ENCODE measurements at regions not wholly inside any gene's neighbourhood (a gene's known extent, or its start where the extent isn't known, plus 50 kb on each side); places are given as distances from the start of the nearest gene placed in this dataset.
"Not testable (repeated sequence)": the region's sequence is repeated elsewhere in the genome, so short reads cannot be mapped to it uniquely, and the experiment has no call there.

DNA sequence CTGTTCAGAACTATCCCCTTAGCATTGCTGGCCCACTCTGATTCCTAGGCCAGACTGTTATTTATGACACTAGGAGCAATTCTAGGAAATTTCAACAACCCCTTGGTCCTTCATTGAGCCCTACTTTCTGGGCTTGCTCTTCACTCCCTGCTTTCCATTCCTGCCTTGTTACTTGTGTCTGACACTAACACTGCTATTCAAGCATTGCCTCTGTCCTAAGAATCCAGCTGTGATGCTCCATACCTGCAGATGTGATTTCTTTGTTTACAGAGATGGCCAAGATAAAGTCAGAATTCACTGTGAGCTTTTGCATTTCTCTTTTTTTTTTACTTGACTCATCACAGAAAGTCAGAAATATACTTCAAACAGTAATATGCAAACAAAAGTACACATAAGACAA, 377.2 kb upstream of the GOT2 start:
- no peak for DNase-seq (ENCODE audit: low read depth in 3 of 3, low spot score in 2 of 3)

DNA sequence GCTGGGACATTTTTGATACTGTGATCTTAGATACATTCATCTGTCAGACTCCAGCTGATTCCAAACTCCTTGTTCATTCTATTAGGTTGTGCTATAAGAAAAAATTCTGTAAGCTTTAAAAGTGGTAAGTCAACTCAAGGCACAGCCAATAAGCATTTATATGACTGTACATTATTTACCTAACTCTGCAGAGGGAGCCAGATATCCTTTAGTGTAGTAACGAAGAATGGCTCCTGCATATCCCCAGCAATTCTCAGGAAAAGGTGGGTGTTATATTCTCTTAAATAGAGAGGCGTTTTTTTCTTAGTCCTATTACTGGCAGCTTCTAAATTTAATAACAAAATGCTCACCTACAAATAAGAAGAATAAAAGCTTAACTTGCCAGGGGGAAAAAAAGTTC, 374.3 kb upstream of the GOT2 start:
- no peak for DNase-seq (ENCODE audit: low read depth in 3 of 3, low spot score in 2 of 3)

DNA sequence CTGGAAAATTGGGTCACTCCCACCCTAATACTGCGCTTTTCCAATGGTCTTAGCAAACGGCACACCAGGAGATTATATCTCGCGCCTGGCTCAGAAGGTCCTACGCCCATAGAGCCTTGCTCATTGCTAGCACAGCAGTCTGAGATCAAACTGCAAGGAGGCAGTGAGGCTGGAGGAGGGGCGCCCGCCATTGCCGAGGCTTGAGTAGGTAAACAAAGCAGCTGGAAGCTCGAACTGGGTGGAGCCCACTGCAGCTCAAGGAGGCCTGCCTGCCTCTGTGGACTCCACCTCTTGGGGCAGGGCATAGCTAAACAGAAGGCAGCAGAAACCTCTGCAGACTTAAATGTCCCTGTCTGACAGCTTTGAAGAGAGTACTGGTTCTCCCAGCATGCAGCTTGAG, 362.6 kb upstream of the GOT2 start:
- not testable (repeated sequence) for DNase-seq (ENCODE audit: low read depth in 3 of 3, low spot score in 2 of 3)

- no peak for DNase-seq (ENCODE audit: low read depth in 3 of 3, low spot score in 2 of 3)
Observed at GRCh38 chr16:59090541-59090940, 356.4 kb upstream of the GOT2 start.

GRCh38 chr16:59088431-59088830, 354.3 kb upstream of the GOT2 start:
- DNase-seq (ENCODE audit: low read depth in 3 of 3, low spot score in 2 of 3), result no peak

DNA sequence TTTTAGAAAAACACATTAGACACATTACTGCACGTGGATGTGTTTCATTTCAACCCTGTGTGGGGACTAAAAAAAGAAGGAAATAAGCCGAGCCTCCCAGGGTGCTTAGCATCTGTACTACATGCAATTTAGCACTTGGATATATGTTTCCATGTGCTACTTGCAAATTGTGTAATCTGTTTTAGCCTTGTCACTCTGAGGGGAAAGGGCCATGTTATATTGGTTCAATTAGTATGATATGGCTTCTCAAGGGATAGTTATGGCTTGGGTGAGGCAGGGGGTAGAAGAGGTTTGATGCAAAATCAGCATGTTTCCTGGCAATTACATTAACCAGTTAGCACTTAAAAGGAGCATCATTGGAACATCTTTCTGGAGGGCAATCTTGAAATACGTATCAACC, 353.5 kb upstream of the GOT2 start:
- no peak for DNase-seq (ENCODE audit: low read depth in 3 of 3, low spot score in 2 of 3)

- DNase-seq (ENCODE audit: low read depth in 3 of 3, low spot score in 2 of 3), result no peak
Observed at GRCh38 chr16:59067205-59067604, 333.1 kb upstream of the GOT2 start.

DNA sequence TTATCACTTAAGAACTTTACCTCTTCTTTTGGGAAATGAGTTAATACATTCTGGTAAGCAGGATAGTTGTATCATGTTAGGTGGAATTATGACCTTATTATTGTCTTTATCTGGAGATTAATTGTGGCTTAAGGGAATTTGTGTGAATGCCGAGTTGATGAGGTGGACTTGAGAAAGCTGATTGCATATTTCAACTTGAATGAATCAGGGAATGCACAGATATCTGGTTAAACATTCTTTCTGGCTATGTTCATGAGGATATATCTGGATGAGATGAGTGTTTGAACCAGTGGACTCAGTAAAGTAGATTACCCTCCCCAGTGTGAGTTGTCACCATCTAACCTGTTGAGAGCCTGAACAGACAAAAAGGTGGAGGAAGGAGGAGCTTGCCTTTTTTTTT, 326.1 kb upstream of the GOT2 start:
- DNase-seq (ENCODE audit: low read depth in 3 of 3, low spot score in 2 of 3), result no peak

- no peak for DNase-seq (ENCODE audit: low read depth in 3 of 3, low spot score in 2 of 3)
Observed at GRCh38 chr16:59058250-59058649, 324.1 kb upstream of the GOT2 start.

- DNase-seq (ENCODE audit: low read depth in 3 of 3, low spot score in 2 of 3), result no peak
Observed at GRCh38 chr16:59053911-59054310, 319.8 kb upstream of the GOT2 start.

DNA sequence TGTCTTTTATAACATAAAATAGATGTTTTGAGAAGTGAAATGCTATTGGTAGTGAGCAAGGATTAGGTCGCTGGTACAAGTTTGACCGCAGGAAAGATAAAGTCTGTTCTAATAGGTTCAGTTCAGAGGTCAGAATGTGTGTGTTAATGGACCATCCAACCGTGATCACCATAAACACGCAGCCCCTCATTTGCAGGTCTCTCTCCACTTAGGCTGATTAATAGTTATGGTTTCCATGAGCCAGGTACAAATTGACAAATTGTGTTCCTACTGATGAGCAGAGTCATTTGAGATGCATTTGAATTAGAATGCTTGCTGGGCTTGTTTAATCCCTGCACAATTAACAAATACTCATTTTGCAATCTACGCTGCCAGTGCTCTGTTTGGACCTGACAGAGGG, 318.1 kb upstream of the GOT2 start:
- DNase-seq (ENCODE audit: low read depth in 3 of 3, low spot score in 2 of 3), result no peak

DNA sequence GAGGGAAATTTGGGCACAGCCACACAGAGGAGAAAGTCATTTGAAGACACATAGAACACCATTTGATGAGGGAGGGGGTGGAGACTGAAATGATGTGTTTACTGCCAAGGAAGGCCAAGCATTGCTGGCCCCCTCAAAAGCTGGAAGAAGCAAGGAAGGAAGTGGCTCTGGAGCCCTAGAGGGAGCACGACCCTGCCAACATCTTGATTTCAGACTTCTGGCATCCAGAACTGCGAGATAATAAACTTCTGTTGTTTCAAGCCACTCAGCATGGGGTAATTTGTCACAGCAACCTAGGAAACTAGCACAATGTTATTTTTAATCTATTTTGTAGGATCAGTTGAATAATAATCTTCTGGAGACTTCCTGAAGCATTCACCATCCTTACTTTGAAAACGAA, 314.8 kb upstream of the GOT2 start:
- DNase-seq (ENCODE audit: low read depth in 3 of 3, low spot score in 2 of 3), result no peak

DNA sequence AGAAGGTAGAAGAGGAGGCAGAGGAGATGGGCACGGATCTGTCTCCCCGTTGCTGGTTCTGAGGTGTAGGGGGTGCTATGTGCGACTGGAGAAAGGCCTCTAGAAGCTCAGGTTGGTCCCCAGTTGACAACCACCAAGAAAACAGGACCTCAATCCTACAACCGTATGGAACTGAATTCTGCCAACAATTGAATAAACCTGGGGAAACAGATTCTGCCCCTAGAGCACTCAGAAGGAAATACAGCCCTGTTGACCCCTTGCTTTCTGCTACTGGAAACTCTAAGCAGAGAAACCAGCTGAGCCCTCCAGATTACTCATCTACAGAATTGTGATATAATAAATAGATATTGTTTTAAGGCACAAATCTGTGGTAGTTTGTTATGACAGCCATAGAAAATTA, 313.0 kb upstream of the GOT2 start:
- no peak for DNase-seq (ENCODE audit: low read depth in 3 of 3, low spot score in 2 of 3)

DNA sequence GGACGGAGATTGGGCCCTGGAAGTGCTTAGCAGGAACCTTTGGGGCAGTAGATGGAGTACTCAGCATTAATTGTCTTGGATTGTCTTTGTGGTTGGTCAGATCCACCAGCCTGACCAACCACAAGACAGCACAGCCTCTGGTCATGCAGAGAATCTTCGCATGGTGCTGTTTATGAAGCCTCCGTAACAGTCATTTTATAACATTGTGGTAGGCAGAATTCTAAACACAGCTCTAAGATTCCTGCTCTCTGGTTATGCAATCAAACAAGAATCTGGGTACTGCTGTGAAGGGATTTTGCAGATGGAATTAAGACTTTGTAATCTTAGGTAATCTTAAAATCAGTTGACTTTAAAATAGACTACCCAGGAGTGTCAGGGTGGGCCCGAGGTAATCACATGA, 312.2 kb upstream of the GOT2 start:
- no peak for DNase-seq (ENCODE audit: low read depth in 3 of 3, low spot score in 2 of 3)

GRCh38 chr16:59045501-59045900, 311.4 kb upstream of the GOT2 start:
- no peak for DNase-seq (ENCODE audit: low read depth in 3 of 3, low spot score in 2 of 3)

- DNase-seq (ENCODE audit: low read depth in 3 of 3, low spot score in 2 of 3), result no peak
Observed at GRCh38 chr16:59044616-59045015, 310.5 kb upstream of the GOT2 start.

DNA sequence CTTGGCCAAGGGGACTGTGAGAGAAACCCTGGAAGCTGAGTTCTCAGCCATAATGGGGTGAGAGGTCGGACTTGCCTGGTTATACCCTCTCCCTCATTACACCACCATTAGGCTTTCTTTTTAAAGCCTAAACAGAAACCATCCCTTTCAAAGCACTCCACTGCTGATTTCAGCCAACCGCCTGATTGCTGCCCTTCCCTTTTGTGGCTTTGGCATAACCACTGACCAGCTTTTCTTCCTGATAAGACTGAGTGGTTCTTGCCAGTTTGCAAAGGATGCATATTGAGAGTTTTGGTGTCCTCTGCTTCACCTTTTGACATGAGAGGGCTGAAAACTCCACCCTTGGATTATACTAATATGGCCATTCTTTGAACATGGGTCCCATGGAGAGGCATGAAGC, 308.2 kb upstream of the GOT2 start:
- DNase-seq (ENCODE audit: low read depth in 3 of 3, low spot score in 2 of 3), result no peak

DNA sequence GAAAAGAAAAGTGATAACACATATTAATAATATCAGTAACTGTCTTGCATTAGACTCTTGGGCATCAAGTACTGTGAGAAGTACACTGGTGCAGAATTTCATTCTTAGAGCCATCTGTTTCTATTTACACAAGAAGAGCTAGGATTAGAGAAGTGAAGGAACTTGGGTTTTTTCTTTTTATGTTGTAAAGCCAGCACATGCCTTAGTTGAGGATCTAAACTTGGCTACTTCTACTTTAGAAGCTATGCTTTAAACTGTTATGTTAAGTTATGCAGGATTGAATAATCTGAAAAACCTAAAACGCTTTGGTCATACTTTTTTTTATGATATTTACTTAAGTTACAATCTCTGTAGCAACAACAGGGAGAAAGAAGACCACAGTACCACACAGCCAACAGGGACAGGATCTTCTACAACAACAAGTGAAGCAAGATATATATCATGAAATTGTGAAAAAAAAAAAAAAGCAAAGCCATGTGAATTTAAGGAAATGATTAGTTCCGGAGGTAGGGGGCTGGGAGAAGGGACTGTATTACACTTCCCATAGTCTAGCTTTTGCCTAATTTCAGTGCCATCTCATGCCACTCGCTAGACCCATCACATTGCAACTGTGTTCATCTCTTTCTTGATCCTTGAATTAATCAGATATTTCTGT, 305.1 kb upstream of the GOT2 start:
- DNase-seq (ENCODE audit: low read depth in 3 of 3, low spot score in 2 of 3), result no peak

DNA sequence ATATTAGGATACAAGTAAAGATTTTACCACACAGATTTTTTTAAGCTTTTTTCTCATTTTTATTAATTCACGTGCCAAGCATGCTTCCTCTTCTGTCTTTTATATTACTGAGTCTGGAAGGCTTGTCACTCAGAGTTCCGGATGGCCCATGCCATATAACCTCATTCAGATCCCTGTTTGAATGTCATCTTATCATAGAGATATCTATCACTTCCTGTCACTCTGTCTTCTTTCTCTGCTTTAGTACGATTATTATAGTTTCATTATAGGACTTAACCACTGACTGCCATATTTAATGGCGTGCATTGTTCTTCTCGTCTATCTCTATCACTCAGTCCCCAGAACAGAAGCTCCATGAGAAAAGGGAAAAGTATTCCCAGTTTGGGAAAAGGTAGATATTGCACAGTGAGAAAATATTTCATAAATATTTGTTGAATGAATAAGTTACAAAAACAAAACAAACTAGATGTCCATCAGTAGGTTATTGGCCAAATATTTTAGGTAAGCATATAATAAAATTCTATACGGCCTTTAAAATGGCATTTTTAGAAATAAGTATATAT, 296.9 kb upstream of the GOT2 start:
- no peak for DNase-seq (ENCODE audit: low read depth in 3 of 3, low spot score in 2 of 3)

- DNase-seq (ENCODE audit: low read depth in 3 of 3, low spot score in 2 of 3), result no peak
Observed at GRCh38 chr16:59021751-59022150, 287.6 kb upstream of the GOT2 start.

GRCh38 chr16:59013930-59014329, 279.8 kb upstream of the GOT2 start:
- DNase-seq (ENCODE audit: low read depth in 3 of 3, low spot score in 2 of 3), result no peak

DNA sequence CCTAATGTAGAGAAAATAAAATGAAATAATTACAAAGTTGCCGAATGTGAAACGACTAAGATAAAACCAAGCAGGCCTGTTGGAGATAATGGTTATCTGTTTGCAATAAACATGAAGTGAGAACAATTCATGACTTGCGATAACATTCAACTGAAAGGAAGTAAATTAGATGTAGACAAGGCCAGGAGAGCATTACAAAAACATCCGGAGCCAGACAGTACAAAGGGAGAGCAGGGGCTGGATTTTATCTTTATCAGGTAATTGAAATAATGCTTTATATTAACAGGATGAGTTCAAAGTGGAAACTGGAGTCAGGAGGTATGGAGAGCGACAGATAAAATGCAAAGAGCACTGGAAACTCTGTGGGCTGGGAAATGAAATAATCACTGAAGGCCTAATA, 265.6 kb upstream of the GOT2 start:
- no peak for DNase-seq (ENCODE audit: low read depth in 3 of 3, low spot score in 2 of 3)

GRCh38 chr16:58992755-58993154, 258.6 kb upstream of the GOT2 start:
- not testable (repeated sequence) for DNase-seq (ENCODE audit: low read depth in 3 of 3, low spot score in 2 of 3)

Data from right renal cortex interstitium (tissue), 3 donors.